ENCODE measurements at regions not wholly inside any gene's neighbourhood (a gene's known extent, or its start where the extent isn't known, plus 50 kb on each side); places are given as distances from the start of the nearest gene placed in this dataset.

GRCh38 chr22:44400763-44401060 is 88.0 kb upstream of the SHISAL1 start:
- H3K4me3 ChIP-seq (ENCODE audit: low read length), result no peak overlapping the region
- DNase-seq (ENCODE audit: low read depth), result no peak
- TF ChIP-seq CTCF (IDR thresholded peaks at IDR 0.05; ENCODE audit: insufficient read depth, low read depth, low read length, missing control alignments), result no peak

GRCh38 chr22:44399906-44400762 is 87.4 kb upstream of the SHISAL1 start:
- no peak for TF ChIP-seq CTCF (IDR thresholded peaks at IDR 0.05; ENCODE audit: insufficient read depth, low read depth, low read length, missing control alignments)
- DNase-seq (ENCODE audit: low read depth), result no peak
- H3K4me3 ChIP-seq (ENCODE audit: low read length), result no peak overlapping the region

- no peak for DNase-seq (ENCODE audit: low read depth)
- H3K4me3 ChIP-seq (ENCODE audit: low read length), result no peak overlapping the region
- TF ChIP-seq CTCF (IDR thresholded peaks at IDR 0.05; ENCODE audit: insufficient read depth, low read depth, low read length, missing control alignments), result no peak
Measured at GRCh38 chr22:44398856-44399837, 86.4 kb upstream of the SHISAL1 start.

- TF ChIP-seq CTCF (IDR thresholded peaks at IDR 0.05; ENCODE audit: insufficient read depth, low read depth, low read length, missing control alignments), result no peak
- no peak overlapping the region for H3K4me3 ChIP-seq (ENCODE audit: low read length)
- DNase-seq (ENCODE audit: low read depth), result no peak
Measured at GRCh38 chr22:44396727-44397722, 84.3 kb upstream of the SHISAL1 start.

GRCh38 chr22:44396021-44396726 is 83.4 kb upstream of the SHISAL1 start:
- H3K4me3 ChIP-seq (ENCODE audit: low read length), result no peak overlapping the region
- DNase-seq (ENCODE audit: low read depth), result no peak
- no peak for TF ChIP-seq CTCF (IDR thresholded peaks at IDR 0.05; ENCODE audit: insufficient read depth, low read depth, low read length, missing control alignments)
